Astrocyte (in vitro differentiated cells and primary cell): ENCODE measurements at regions not wholly inside any gene's neighbourhood (a gene's known extent, or its start where the extent isn't known, plus 50 kb on each side); places are given as distances from the start of the nearest gene placed in this dataset.

Source experiments
- EZH2 ChIP-seq: IDR thresholded peaks from 2 replicates; pipeline ENCODE4 v1.6.1; 2012; ENCODE audit warnings: mild to moderate bottlenecking, low read length, inconsistent platforms; ENCODE audit not compliant: insufficient read depth
- TF ChIP-seq, protein P1 (sequence below): IDR thresholded peaks from 2 replicates; pipeline ENCODE4 v1.5.1; 2011; ENCODE audit warnings: low read depth, mild to moderate bottlenecking, inconsistent platforms, low read length, moderate library complexity; ENCODE audit not compliant: insufficient read depth

GRCh38 chr9:95684516-95684915, 167.7 kb upstream of the PTCH1 start:
- TF ChIP-seq, protein P1, sequence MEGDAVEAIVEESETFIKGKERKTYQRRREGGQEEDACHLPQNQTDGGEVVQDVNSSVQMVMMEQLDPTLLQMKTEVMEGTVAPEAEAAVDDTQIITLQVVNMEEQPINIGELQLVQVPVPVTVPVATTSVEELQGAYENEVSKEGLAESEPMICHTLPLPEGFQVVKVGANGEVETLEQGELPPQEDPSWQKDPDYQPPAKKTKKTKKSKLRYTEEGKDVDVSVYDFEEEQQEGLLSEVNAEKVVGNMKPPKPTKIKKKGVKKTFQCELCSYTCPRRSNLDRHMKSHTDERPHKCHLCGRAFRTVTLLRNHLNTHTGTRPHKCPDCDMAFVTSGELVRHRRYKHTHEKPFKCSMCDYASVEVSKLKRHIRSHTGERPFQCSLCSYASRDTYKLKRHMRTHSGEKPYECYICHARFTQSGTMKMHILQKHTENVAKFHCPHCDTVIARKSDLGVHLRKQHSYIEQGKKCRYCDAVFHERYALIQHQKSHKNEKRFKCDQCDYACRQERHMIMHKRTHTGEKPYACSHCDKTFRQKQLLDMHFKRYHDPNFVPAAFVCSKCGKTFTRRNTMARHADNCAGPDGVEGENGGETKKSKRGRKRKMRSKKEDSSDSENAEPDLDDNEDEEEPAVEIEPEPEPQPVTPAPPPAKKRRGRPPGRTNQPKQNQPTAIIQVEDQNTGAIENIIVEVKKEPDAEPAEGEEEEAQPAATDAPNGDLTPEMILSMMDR = no peak
- TF ChIP-seq EZH2 = no peak
